PFSK-1 (cell line): ENCODE measurements at regions not wholly inside any gene's neighbourhood (a gene's known extent, or its start where the extent isn't known, plus 50 kb on each side); places are given as distances from the start of the nearest gene placed in this dataset.

Source experiments
- FOXP2 ChIP-seq: optimal IDR thresholded peaks from 2 replicates; pipeline ENCODE3; 2011; ENCODE audit warnings: borderline replicate concordance, control low read depth, inconsistent platforms; ENCODE audit not compliant: insufficient read depth; ENCODE audit errors: extremely low read length, extremely low read depth
- POLR2AphosphoS5 ChIP-seq: IDR thresholded peaks from 2 replicates; pipeline ENCODE4 v1.6.1; 2012; ENCODE audit warnings: low read depth, mild to moderate bottlenecking, control low read depth, low read length, moderate library complexity
- SIN3A ChIP-seq: IDR thresholded peaks from 2 replicates; pipeline ENCODE4 v1.6.1; 2012; ENCODE audit warnings: mild to moderate bottlenecking, low read length, moderate library complexity, borderline replicate concordance; ENCODE audit not compliant: insufficient read depth
- TAF1 ChIP-seq: IDR thresholded peaks from 2 replicates; pipeline ENCODE4 v1.6.1; 2012; ENCODE audit warnings: low read length, control low read depth, borderline replicate concordance; ENCODE audit not compliant: insufficient read depth
- TF ChIP-seq, protein P1 (sequence below), 2 experiments: IDR thresholded peaks; 2 replicates each; pipeline versions ENCODE4 v1.6.1 to v1.8.0; 2011 to 2012; ENCODE audit warnings: low read depth in 2 of 2, low read length in 2 of 2, control low read depth in 1 of 2, inconsistent platforms in 1 of 2, mild to moderate bottlenecking in 1 of 2, moderate library complexity in 1 of 2; ENCODE audit not compliant: insufficient read depth in 1 of 2

DNA sequence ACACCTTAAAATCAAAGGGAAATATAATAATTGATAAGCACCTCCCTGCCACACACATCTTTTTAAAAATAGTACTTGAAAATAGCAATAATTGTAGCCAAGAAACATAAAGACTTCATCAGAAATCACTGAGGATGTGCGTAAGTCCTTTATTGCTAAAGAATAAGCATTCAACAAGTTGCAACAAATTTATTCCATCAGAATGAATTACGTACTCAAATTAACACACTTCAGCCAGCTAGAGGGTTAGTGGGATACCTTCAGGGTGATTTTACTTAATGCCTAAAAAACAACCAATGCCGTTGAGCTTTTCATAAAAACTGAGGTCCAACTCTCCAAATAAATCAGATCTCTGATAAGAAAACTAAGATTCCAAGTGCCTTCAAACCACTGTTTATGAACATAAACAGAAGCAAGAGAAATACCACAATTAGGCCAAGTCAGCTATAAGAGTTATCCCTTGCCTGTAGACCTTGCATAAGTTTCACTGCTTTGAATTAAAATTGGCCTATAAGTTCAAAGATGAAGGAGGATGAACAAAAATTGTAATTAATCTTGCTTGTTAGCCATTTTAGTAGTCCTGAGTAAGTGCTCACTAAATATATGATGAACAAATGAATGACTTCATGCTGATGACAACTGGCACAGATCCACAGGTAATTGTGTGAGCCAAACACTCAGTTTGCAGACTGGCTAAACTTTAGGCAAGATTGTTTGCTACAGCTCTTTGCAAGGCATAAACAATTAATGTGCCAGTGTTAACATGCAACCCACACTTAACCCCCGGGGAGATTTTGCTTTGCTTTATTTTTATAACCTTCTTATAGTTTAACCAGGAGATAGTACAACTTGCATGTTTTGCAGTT is 375.1 kb upstream of the THBS1 start:
- TF ChIP-seq SIN3A (no peak), POLR2AphosphoS5 (no peak), TAF1 (no peak), FOXP2 (no peak)
- TF ChIP-seq, protein P1, sequence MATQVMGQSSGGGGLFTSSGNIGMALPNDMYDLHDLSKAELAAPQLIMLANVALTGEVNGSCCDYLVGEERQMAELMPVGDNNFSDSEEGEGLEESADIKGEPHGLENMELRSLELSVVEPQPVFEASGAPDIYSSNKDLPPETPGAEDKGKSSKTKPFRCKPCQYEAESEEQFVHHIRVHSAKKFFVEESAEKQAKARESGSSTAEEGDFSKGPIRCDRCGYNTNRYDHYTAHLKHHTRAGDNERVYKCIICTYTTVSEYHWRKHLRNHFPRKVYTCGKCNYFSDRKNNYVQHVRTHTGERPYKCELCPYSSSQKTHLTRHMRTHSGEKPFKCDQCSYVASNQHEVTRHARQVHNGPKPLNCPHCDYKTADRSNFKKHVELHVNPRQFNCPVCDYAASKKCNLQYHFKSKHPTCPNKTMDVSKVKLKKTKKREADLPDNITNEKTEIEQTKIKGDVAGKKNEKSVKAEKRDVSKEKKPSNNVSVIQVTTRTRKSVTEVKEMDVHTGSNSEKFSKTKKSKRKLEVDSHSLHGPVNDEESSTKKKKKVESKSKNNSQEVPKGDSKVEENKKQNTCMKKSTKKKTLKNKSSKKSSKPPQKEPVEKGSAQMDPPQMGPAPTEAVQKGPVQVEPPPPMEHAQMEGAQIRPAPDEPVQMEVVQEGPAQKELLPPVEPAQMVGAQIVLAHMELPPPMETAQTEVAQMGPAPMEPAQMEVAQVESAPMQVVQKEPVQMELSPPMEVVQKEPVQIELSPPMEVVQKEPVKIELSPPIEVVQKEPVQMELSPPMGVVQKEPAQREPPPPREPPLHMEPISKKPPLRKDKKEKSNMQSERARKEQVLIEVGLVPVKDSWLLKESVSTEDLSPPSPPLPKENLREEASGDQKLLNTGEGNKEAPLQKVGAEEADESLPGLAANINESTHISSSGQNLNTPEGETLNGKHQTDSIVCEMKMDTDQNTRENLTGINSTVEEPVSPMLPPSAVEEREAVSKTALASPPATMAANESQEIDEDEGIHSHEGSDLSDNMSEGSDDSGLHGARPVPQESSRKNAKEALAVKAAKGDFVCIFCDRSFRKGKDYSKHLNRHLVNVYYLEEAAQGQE (IDR thresholded peaks at IDR 0.05; ENCODE audit: insufficient read depth in 1 of 2, low read depth in 2 of 2, low read length in 2 of 2) = no peak

DNA sequence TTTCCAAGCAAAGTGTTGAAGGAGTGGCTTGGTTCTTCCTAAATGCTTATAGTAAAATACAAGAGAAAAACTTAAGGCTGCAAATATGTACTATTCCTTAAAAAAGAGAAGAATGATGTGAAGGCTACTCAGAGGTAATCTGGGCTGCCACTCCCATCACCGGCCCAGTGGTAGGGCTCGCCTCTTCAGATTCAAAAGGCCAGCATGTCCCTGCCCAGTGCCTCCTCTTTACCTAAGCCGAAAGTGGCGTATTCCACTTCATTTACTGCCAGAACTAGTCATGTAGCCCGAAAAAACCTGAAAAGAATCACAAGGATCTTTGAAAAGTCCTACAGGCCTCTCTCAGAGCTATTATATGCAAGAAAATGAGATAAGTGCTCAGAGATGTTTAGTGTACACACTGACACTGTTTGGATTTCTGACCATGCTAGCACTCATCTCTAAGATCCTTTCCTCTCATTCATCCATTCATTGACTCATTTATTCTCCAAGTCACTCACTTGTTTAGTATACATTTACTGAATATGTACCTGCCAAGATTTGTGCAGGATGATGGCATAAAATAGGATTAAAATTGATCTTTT is 373.3 kb upstream of the THBS1 start:
- TF ChIP-seq TAF1 = no peak
- no peak for TF ChIP-seq FOXP2
- TF ChIP-seq, protein P1 (IDR thresholded peaks at IDR 0.05; ENCODE audit: insufficient read depth in 1 of 2, low read depth in 2 of 2, low read length in 2 of 2) = no peak
- TF ChIP-seq SIN3A = no peak
- no peak for TF ChIP-seq POLR2AphosphoS5

DNA sequence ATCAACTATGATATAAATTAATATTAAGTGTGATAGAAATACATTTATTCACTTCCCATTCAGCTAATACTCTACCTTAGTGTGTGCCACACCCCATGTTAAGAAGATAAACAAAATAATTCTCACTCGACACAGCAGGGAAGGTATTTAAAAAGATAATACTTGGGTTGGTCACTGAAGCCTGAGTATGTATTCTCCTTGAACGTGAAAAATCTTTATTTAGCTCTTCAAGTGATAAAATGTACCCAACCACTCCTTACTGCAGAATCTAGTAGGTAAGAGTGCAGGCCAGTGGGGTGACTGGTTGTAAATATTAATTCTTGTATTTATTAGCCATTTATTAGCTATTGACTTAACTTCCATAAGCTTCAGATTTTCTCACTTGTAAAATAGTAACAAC is 372.7 kb upstream of the THBS1 start:
- no peak for TF ChIP-seq FOXP2
- no peak for TF ChIP-seq SIN3A
- no peak for TF ChIP-seq POLR2AphosphoS5
- TF ChIP-seq, protein P1 (IDR thresholded peaks at IDR 0.05; ENCODE audit: insufficient read depth in 1 of 2, low read depth in 2 of 2, low read length in 2 of 2) = no peak
- TF ChIP-seq TAF1 = no peak

- TF ChIP-seq, protein P1 (IDR thresholded peaks at IDR 0.05; ENCODE audit: insufficient read depth in 1 of 2, low read depth in 2 of 2, low read length in 2 of 2) = no peak
- TF ChIP-seq SIN3A (no peak), TAF1 (no peak), POLR2AphosphoS5 (no peak), FOXP2 (no peak)
Observed at GRCh38 chr15:39209548-39210211, 371.2 kb upstream of the THBS1 start.
